SK-N-SH treated with all-trans-retinoic acid at 6 μM for 48 hours (cell line): ENCODE measurements at regions not wholly inside any gene's neighbourhood (a gene's known extent, or its start where the extent isn't known, plus 50 kb on each side); places are given as distances from the start of the nearest gene placed in this dataset.

ENCODE experiments used
- ATAC-seq: fragments of 200-7000 bp; cut with Tn5 transposase; 3 replicates; pipeline ENCODE4 v1.9.1; 2020; ENCODE audit warnings: mild to moderate bottlenecking, moderate library complexity
- ARNTL ChIP-seq: fragments of 450-650 bp; formaldehyde crosslinking; IDR thresholded peaks from 2 replicates; pipeline ENCODE4 v1.5.0; 2020; ENCODE audit warnings: low read depth, mild to moderate bottlenecking, moderate library complexity, borderline replicate concordance
- BACH2 ChIP-seq: fragments of 250-450 bp; sonication (Bioruptor Pico); IDR thresholded peaks from 2 replicates; pipeline ENCODE4 v1.9.0; 2021; ENCODE audit warnings: mild to moderate bottlenecking, borderline replicate concordance
- CREB5 ChIP-seq: fragments of 250-450 bp; sonication (Bioruptor Pico); IDR thresholded peaks from 2 replicates; pipeline ENCODE4 v1.5.1; 2020; ENCODE audit warnings: low read depth, mild to moderate bottlenecking, moderate library complexity
- CSDC2 ChIP-seq: fragments of 250-450 bp; sonication (Bioruptor Pico); IDR thresholded peaks from 2 replicates; pipeline ENCODE4 v1.5.0; 2020; ENCODE audit warnings: mild to moderate bottlenecking, moderate library complexity
- CSRNP3 ChIP-seq: fragments of 250-450 bp; sonication (Bioruptor Pico); IDR thresholded peaks from 2 replicates; pipeline ENCODE4 v1.5.1; 2021; ENCODE audit warnings: mild to moderate bottlenecking, moderate library complexity
- ESRRG ChIP-seq: fragments of 250-450 bp; sonication (Bioruptor Pico); IDR thresholded peaks from 2 replicates; pipeline ENCODE4 v1.6.1; 2021; ENCODE audit warnings: mild to moderate bottlenecking
- GLIS3 ChIP-seq: fragments of 250-450 bp; sonication (Bioruptor Pico); IDR thresholded peaks from 2 replicates; pipeline ENCODE4 v1.5.0; 2020; ENCODE audit warnings: mild to moderate bottlenecking, moderate library complexity
- ISL1 ChIP-seq: fragments of 250-450 bp; sonication (Bioruptor Pico); IDR thresholded peaks from 2 replicates; pipeline ENCODE4 v2.1.2; 2022; ENCODE audit warnings: mild to moderate bottlenecking, moderate library complexity
- OSR1 ChIP-seq: fragments of 250-450 bp; sonication (Bioruptor Pico); IDR thresholded peaks from 2 replicates; pipeline ENCODE4 v1.8.0; 2022; ENCODE audit warnings: moderate library complexity, mild to moderate bottlenecking, inconsistent platforms
- PATZ1 ChIP-seq: fragments of 250-450 bp; sonication (Bioruptor Pico); IDR thresholded peaks from 2 replicates; pipeline ENCODE4 v1.8.0; 2020; ENCODE audit warnings: mild to moderate bottlenecking, moderate library complexity, borderline replicate concordance
- PPARA ChIP-seq: fragments of 250-450 bp; sonication (Bioruptor Pico); IDR thresholded peaks from 2 replicates; pipeline ENCODE4 v1.5.0; 2020; ENCODE audit warnings: mild to moderate bottlenecking, borderline replicate concordance
- RARB ChIP-seq: fragments of 250-450 bp; sonication (Bioruptor Pico); IDR thresholded peaks from 2 replicates; pipeline ENCODE4 v1.8.0; 2021; ENCODE audit warnings: mild to moderate bottlenecking, moderate library complexity
- SNAI2 ChIP-seq: fragments of 250-450 bp; sonication (Bioruptor Pico); IDR thresholded peaks from 2 replicates; pipeline ENCODE4 v1.5.0; 2020; ENCODE audit warnings: mild to moderate bottlenecking, moderate library complexity
- TCF4 ChIP-seq: fragments of 250-450 bp; sonication (Bioruptor Pico); IDR thresholded peaks from 2 replicates; pipeline ENCODE4 v1.8.0; 2021; ENCODE audit warnings: mild to moderate bottlenecking, moderate library complexity, borderline replicate concordance
- TOX ChIP-seq: fragments of 250-450 bp; sonication (Bioruptor Pico); IDR thresholded peaks from 2 replicates; pipeline ENCODE4 v1.8.0; 2021; ENCODE audit warnings: mild to moderate bottlenecking, moderate library complexity, borderline replicate concordance
- TSHZ2 ChIP-seq: fragments of 250-450 bp; sonication (Bioruptor Pico); IDR thresholded peaks from 2 replicates; pipeline ENCODE4 v1.5.0; 2020; ENCODE audit warnings: mild to moderate bottlenecking, moderate library complexity
- ZC3H10 ChIP-seq: fragments of 250-450 bp; sonication (Bioruptor Pico); IDR thresholded peaks from 2 replicates; pipeline ENCODE4 v1.5.1; 2021; ENCODE audit warnings: mild to moderate bottlenecking, moderate library complexity
- ZFP3 ChIP-seq: fragments of 250-450 bp; sonication (Bioruptor Pico); IDR thresholded peaks from 2 replicates; pipeline ENCODE4 v1.5.0; 2020; ENCODE audit warnings: mild to moderate bottlenecking, moderate library complexity
- ZFP30 ChIP-seq: fragments of 450-650 bp; formaldehyde crosslinking; IDR thresholded peaks from 2 replicates; pipeline ENCODE4 v1.5.0; 2022; ENCODE audit warnings: mild to moderate bottlenecking, moderate library complexity
- ZNF565 ChIP-seq: fragments of 450-650 bp; formaldehyde crosslinking; conservative IDR thresholded peaks from 2 replicates; pipeline ENCODE4 v1.5.0; 2020; ENCODE audit warnings: low read depth, mild to moderate bottlenecking, moderate library complexity
- ZNF70 ChIP-seq: fragments of 450-650 bp; formaldehyde crosslinking; IDR thresholded peaks from 2 replicates; pipeline ENCODE4 v1.5.0; 2020; ENCODE audit warnings: mild to moderate bottlenecking, moderate library complexity
- ZNF8 ChIP-seq: fragments of 450-650 bp; formaldehyde crosslinking; IDR thresholded peaks from 2 replicates; pipeline ENCODE4 v1.5.0; 2020; ENCODE audit warnings: mild to moderate bottlenecking, moderate library complexity
- TF ChIP-seq, protein P1 (sequence below): fragments of 250-450 bp; sonication (Bioruptor Pico); IDR thresholded peaks from 2 replicates; pipeline ENCODE4 v1.8.0; 2021; ENCODE audit warnings: low read depth, mild to moderate bottlenecking, moderate library complexity, borderline replicate concordance

GRCh38 chr3:17798000-17798399 lies 55.6 kb upstream of the TBC1D5 start:
- TF ChIP-seq, protein P1, sequence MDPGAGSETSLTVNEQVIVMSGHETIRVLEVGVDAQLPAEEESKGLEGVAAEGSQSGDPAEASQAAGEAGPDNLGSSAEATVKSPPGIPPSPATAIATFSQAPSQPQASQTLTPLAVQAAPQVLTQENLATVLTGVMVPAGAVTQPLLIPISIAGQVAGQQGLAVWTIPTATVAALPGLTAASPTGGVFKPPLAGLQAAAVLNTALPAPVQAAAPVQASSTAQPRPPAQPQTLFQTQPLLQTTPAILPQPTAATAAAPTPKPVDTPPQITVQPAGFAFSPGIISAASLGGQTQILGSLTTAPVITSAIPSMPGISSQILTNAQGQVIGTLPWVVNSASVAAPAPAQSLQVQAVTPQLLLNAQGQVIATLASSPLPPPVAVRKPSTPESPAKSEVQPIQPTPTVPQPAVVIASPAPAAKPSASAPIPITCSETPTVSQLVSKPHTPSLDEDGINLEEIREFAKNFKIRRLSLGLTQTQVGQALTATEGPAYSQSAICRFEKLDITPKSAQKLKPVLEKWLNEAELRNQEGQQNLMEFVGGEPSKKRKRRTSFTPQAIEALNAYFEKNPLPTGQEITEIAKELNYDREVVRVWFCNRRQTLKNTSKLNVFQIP = no peak
- TF ChIP-seq, all 23 proteins: peak for 0
- ATAC-seq = no peak

DNA sequence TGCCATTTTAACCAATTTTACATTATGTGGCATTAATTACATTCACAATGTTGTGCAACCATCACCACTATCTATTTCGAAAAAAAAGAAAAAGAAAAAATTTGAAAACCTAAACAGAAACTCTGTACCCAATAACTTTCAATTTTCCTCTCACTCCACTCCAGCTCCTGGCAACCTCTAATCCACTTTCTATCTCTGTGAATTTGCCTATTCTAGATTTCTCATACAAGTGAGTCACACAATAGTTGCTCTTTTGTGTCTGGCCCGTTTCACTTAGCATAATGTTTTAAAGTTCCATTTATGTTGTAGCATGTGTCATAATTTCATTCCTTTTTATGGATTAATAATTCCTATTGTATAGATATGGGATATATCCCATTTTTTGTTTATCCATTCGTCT lies 53.3 kb upstream of the TBC1D5 start:
- ATAC-seq = no peak
- TF ChIP-seq TCF4 (CRISPR knock-in tag) = no peak
- TF ChIP-seq TOX = no peak
- no peak for TF ChIP-seq GLIS3 (CRISPR knock-in tag)
- no peak for TF ChIP-seq CSDC2 (CRISPR knock-in tag)
- no peak for TF ChIP-seq ZNF8 (CRISPR knock-in tag)
- no peak for TF ChIP-seq PATZ1
- TF ChIP-seq ZFP3 = no peak
- no peak for TF ChIP-seq ESRRG (CRISPR knock-in tag)
- no peak for TF ChIP-seq ZFP30 (CRISPR knock-in tag)
- no peak for TF ChIP-seq ZNF565 (CRISPR knock-in tag)
- TF ChIP-seq, protein P1 = no peak
- TF ChIP-seq PPARA (CRISPR knock-in tag) = no peak
- no peak for TF ChIP-seq CREB5 (CRISPR knock-in tag)
- TF ChIP-seq OSR1 (CRISPR knock-in tag) = no peak
- no peak for TF ChIP-seq ARNTL (CRISPR knock-in tag)
- TF ChIP-seq ZC3H10 (CRISPR knock-in tag) = no peak
- no peak for TF ChIP-seq ISL1 (CRISPR knock-in tag)
- TF ChIP-seq ZNF70 = no peak
- TF ChIP-seq SNAI2 = no peak
- TF ChIP-seq, all 23 proteins: peak for 0

DNA sequence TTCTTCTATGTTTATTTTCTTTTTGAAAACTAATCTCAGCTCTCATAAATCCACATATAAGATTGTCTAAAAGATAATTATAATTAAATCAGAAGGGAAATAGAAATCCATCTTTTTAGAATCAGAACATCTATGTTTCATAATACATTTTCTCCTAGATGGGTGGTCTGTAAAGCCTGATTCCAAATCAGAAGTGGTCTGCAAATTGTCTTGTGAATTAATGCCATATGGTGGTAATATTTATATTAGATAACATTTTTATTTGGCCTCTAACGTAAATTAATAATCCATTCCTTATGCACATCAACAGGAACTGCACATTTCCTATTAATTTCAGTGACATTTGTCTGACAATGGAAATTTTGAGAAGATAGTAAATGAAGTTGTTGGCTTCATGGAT lies 52.8 kb upstream of the TBC1D5 start:
- no peak for ATAC-seq
- peak; percentile 26; the same call in 1 of the 2 replicates for TF ChIP-seq ZNF8 (CRISPR knock-in tag)
- no peak for TF ChIP-seq CSDC2 (CRISPR knock-in tag)
- TF ChIP-seq TCF4 (CRISPR knock-in tag) = peak; percentile 99
- TF ChIP-seq ZFP30 (CRISPR knock-in tag) = no peak
- peak; percentile 16; the same call in 1 of the 2 replicates for TF ChIP-seq ISL1 (CRISPR knock-in tag)
- TF ChIP-seq PATZ1 = no peak
- no peak for TF ChIP-seq SNAI2
- TF ChIP-seq ARNTL (CRISPR knock-in tag) = no peak
- no peak for TF ChIP-seq OSR1 (CRISPR knock-in tag)
- TF ChIP-seq, protein P1 = no peak; the same call in 1 of the 2 replicates
- TF ChIP-seq ZC3H10 (CRISPR knock-in tag) = no peak
- peak; percentile 88 for TF ChIP-seq TSHZ2
- TF ChIP-seq PPARA (CRISPR knock-in tag) = no peak
- no peak for TF ChIP-seq ZFP3
- TF ChIP-seq TOX = no peak
- no peak for TF ChIP-seq ZNF565 (CRISPR knock-in tag)
- no peak for TF ChIP-seq RARB
- no peak for TF ChIP-seq ESRRG (CRISPR knock-in tag)
- no peak for TF ChIP-seq BACH2
- TF ChIP-seq CSRNP3 = peak; percentile 62; the same call in 1 of the 2 replicates
